Ramos (cell line): ENCODE measurements at regions not wholly inside any gene's neighbourhood (a gene's known extent, or its start where the extent isn't known, plus 50 kb on each side); places are given as distances from the start of the nearest gene placed in this dataset.
"Not testable (repeated sequence)": the region's sequence is repeated elsewhere in the genome, so short reads cannot be mapped to it uniquely, and the experiment has no call there.

Source experiments
- in situ Hi-C: fragments of 300-500 bp; cut with MboI; formaldehyde crosslinking; loops from one replicate; pipeline ENCODE4 v1.14.3; 2022; ENCODE audit warnings: low sequenced_read_pairs; ENCODE audit not compliant: unreplicated experiment

- in situ Hi-C loops: no loop called here
Measured at GRCh38 chr5:119694284-119694683, 64.9 kb downstream of the FAM170A start.

DNA sequence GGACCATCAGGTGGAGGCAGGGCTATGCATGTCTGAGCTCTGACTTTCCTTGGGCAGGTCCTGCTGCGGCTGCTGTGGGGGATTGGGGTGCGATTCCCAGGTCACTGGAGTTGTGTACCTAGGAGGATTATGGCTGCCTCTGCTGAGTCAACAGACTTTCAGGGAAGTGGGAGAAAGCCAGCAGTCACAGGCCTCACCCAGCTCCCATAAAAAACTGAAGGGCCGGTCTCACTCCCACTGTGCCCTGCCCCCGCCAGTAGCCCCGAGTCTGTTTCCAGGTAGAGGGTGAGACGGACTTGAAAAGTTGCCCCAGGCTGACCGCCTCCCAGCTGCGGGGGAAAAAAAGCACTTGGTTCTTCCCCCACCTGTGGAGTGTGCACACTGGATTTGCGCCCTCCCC lies 76.7 kb downstream of the FAM170A start:
- in situ Hi-C loops: no loop called here

GRCh38 chr5:119708076-119708790 lies 78.9 kb downstream of the FAM170A start:
- in situ Hi-C loops: no loop called here

GRCh38 chr5:119721775-119722174 lies 92.4 kb downstream of the FAM170A start:
- in situ Hi-C loops: no loop called here

GRCh38 chr5:119725291-119725690 lies 95.9 kb downstream of the FAM170A start:
- in situ Hi-C loops: loop anchor here (25.0 kb wide), 1 partner anchor 763 kb away; no protein-coding TSS in a partner anchor

DNA sequence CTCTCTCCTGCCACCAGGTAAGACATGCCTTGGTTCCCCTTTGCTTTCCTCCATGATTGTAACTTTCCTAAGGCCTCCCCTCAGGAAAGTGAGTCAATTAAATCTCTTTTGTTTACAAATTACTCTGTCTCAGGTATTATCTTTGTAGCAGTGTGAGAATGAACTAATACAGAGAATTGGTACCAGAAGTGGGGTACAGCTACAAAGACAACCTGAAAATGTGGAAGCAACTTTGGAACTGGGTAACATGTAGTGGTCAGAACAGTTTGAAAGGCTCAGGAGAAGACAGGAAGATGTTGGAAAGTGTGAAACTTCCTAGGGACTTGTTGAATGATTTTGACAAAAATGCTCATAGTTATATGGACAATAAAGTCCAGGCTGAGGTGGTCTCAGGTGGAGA lies 97.2 kb downstream of the FAM170A start:
- in situ Hi-C loops: loop anchor here (25.0 kb wide), 1 partner anchor 764 kb away; no protein-coding TSS in a partner anchor

DNA sequence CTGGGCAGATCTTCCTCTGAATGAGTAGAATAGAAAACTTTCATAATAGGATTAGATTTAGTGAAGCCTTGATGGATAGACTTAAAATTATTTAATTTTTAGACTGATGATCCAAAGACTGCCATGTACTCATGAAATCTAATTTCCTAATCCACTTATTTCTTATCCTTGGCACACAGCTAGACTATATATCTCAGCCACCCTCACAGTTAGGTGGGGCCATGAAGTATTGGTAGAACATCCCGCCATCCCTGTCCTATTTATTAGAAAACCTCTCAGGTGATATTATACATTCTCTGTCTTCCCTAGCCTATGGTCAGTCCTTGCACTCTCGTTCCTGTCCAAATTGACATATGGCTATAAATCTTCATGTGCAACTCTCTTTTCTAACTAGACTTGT lies 110.9 kb downstream of the FAM170A start:
- in situ Hi-C loops: loop anchor here (25.0 kb wide), 1 partner anchor 778 kb away; no protein-coding TSS in a partner anchor

GRCh38 chr5:119741691-119742090 lies 112.3 kb downstream of the FAM170A start:
- in situ Hi-C loops: loop anchor here (25.0 kb wide), 1 partner anchor 779 kb away; no protein-coding TSS in a partner anchor

GRCh38 chr5:119742311-119742710 lies 113.0 kb downstream of the FAM170A start:
- in situ Hi-C loops: loop anchor here (25.0 kb wide), 1 partner anchor 780 kb away; no protein-coding TSS in a partner anchor

DNA sequence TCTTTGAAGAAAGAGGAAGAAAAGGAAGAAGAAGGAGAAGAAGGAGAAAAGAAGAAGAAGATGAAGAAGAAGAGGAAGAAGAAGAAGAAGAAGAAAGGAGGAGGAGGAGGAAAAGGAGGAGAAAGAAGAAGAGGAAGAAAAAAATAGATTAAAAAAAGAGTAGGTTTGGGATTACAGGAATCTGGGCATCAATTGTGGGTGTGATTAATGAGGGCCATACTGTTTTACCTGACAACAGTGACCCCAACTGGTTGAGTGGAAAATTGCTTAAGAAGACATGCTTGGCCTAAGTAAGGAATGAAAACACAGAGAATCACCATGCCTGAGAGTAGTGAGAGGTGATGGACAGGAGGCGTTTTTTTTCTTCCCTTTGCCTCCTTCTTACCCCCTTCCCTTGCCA lies 114.6 kb downstream of the FAM170A start:
- in situ Hi-C loops: loop anchor here (25.0 kb wide), 1 partner anchor 782 kb away; no protein-coding TSS in a partner anchor

DNA sequence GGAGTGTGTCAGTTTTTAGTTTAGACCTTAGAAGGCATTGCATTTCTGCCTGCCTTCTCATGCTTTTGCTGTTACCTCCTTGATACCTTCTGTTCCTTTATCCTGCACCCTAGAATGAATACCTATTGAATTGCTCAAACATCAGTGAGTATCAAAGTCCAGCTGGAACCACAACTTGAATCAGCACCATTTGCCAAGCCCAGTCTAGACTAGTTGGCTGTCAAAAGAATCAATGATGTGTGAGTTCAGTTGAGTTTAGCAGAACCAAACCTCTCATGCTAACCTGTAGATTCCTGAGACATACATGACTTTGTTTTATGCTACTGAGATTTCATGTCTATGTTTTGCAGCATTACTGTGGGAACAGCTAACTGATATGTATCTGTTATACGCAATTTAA lies 116.6 kb downstream of the FAM170A start:
- in situ Hi-C loops: loop anchor here (25.0 kb wide), 1 partner anchor 784 kb away; no protein-coding TSS in a partner anchor

DNA sequence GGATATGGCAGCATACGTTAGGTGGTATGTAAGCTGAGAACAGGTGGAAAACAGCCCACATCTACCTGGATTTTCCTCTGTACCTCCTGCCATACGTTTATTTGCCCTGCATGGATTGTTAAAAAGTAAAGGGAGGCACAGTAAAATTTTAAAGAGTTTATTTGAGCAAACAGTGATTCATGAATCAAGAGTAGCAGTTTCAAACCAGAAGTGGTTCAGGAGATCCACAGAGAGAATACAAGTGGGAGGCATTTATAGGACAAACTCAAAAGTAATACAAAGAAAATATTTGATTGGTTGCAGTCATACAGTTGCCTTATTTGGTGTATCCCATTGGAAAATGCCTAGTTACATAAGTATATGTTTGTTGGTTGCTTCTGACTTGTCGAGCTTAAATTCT lies 117.6 kb downstream of the FAM170A start:
- in situ Hi-C loops: loop anchor here (25.0 kb wide), 1 partner anchor 785 kb away; no protein-coding TSS in a partner anchor

- in situ Hi-C loops: no loop called here
Measured at GRCh38 chr5:119750887-119751733, 121.8 kb downstream of the FAM170A start.

DNA sequence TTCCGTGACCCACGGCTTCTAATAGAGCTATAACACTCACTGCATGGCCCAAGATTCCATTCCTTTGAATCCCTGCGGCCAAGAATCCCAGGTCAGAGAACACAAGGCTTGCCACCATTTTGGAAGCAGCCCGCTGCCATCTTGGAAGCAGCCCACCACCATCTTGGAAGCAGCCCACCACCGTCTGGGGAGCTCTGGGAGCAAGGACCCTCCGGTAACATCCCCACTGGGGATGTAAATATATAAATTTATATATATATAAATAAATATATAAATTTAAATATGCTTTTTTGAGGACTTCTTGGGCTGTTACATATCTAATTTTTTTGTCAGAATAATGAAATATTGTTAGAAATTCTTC lies 122.4 kb downstream of the FAM170A start:
- in situ Hi-C loops: no loop called here

- in situ Hi-C loops: no loop called here
Measured at GRCh38 chr5:119752921-119753886, 123.8 kb downstream of the FAM170A start.

GRCh38 chr5:119754825-119755224 lies 125.5 kb downstream of the FAM170A start:
- in situ Hi-C loops: not testable (repeated sequence)

GRCh38 chr5:119757276-119757675 lies 127.9 kb downstream of the FAM170A start:
- in situ Hi-C loops: no loop called here

- in situ Hi-C loops: not testable (repeated sequence)
Measured at GRCh38 chr5:119769695-119770693, 140.6 kb downstream of the FAM170A start.

DNA sequence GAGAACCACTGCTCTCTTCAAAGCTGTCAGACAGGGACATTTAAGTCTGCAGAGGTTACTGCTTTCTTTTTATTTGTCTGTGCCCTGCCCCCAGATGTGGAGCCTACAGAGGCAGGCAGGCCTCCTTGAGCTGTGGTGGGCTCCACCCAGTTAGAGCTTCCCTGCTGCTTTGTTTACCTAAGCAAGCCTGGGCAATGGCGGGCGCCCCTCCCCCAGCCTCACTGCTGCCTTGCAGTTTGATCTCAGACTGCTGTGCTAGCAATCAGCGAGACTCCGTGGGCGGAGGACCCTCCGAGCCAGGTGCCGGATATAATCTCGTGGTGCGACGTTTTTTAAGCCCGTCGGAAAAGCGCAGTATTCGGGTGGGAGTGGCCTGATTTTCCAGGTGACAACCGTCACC lies 150.8 kb downstream of the FAM170A start:
- in situ Hi-C loops: not testable (repeated sequence)
